AG04450 (cell line): ENCODE measurements at regions not wholly inside any gene's neighbourhood (a gene's known extent, or its start where the extent isn't known, plus 50 kb on each side); places are given as distances from the start of the nearest gene placed in this dataset.

Experiments used
- CTCF ChIA-PET: fragments of 300-600, 350-600 bp; formaldehyde crosslinking; extraction: SDS; loops from one replicate; lab custom pipeline; 2022; ENCODE audit warnings: antibody characterized with exemption, inconsistent platforms; lab: Charles Lee
- POLR2A ChIA-PET: fragments of 350-600 bp; formaldehyde crosslinking; extraction: SDS; loops from one replicate; lab custom pipeline; 2021; ENCODE audit warnings: antibody characterized with exemption, inconsistent platforms; lab: Yijun Ruan, JAX
- DNase-seq: peaks from one replicate; pipeline ENCODE4 v3.0.0-alpha.2; 2011; ENCODE audit warnings: low read depth, low spot score
- H3K27ac ChIP-seq: one replicate; pipeline ENCODE4 v1.5.1; 2012; ENCODE audit warnings: low read depth, low read length, control low read depth
- H3K27me3 ChIP-seq: one replicate; pipeline ENCODE4 v1.6.0; 2012; ENCODE audit warnings: low read length; ENCODE audit not compliant: control insufficient read depth, insufficient read depth
- H3K4me3 ChIP-seq: 2 replicates; pipeline ENCODE4 v1.5.1; 2011; ENCODE audit warnings: mild to moderate bottlenecking, low read depth, low read length, control low read depth
- H3K9me3 ChIP-seq: 2 replicates; pipeline ENCODE4 v1.5.1; 2012; ENCODE audit warnings: low read length; ENCODE audit not compliant: control insufficient read depth, insufficient read depth
- CTCF ChIP-seq: IDR thresholded peaks from 2 replicates; pipeline ENCODE4 v1.5.1; 2011; ENCODE audit warnings: low read depth, low read length, control low read depth, inconsistent platforms

GRCh38 chr4:31230594-31230993 is 510.4 kb downstream of the PCDH7 start:
- ChIA-PET CTCF (no interaction called here), POLR2A (no interaction called here)
- TF ChIP-seq CTCF = no peak
- no peak overlapping the region for H3K27ac ChIP-seq
- H3K27me3 ChIP-seq = no peaks in the 10 kb centered on the region
- no peak overlapping the region for H3K4me3 ChIP-seq
- no peaks in the 10 kb centered on the region for H3K9me3 ChIP-seq
- DNase-seq = no peak

- Histone ChIP-seq H3K9me3 (no peaks in the 10 kb centered on the region; the same call in 1 of the 2 replicates), H3K27ac (no peak overlapping the region), H3K27me3 (no peaks in the 10 kb centered on the region), H3K4me3 (no peak overlapping the region)
- CTCF ChIA-PET = no interaction called here
- no peak for DNase-seq
- TF ChIP-seq CTCF = no peak
- POLR2A ChIA-PET = no interaction called here
Observed at GRCh38 chr4:31234494-31234893, 514.3 kb downstream of the PCDH7 start.

GRCh38 chr4:31234901-31235300 is 514.7 kb downstream of the PCDH7 start:
- POLR2A ChIA-PET = no interaction called here
- TF ChIP-seq CTCF = no peak
- Histone ChIP-seq H3K27ac (no peak overlapping the region), H3K27me3 (no peaks in the 10 kb centered on the region), H3K4me3 (no peak overlapping the region), H3K9me3 (no peaks in the 10 kb centered on the region; the same call in 1 of the 2 replicates)
- CTCF ChIA-PET = no interaction called here
- no peak for DNase-seq

- Histone ChIP-seq H3K4me3 (no peak overlapping the region), H3K9me3 (no peaks in the 10 kb centered on the region; the same call in 1 of the 2 replicates), H3K27me3 (no peaks in the 10 kb centered on the region), H3K27ac (no peak overlapping the region)
- DNase-seq = no peak
- ChIA-PET CTCF (no interaction called here), POLR2A (no interaction called here)
- TF ChIP-seq CTCF = no peak
Observed at GRCh38 chr4:31236020-31236638, 516.0 kb downstream of the PCDH7 start.

GRCh38 chr4:31236639-31237173 is 516.5 kb downstream of the PCDH7 start:
- H3K27me3 ChIP-seq = no peaks in the 10 kb centered on the region
- TF ChIP-seq CTCF = no peak
- DNase-seq = no peak
- CTCF ChIA-PET = no interaction called here
- POLR2A ChIA-PET = no interaction called here
- H3K27ac ChIP-seq = no peak overlapping the region
- H3K9me3 ChIP-seq = no peaks in the 10 kb centered on the region; the same call in 1 of the 2 replicates
- H3K4me3 ChIP-seq = no peak overlapping the region
